HepG2 (cell line): ENCODE measurements at regions not wholly inside any gene's neighbourhood (a gene's known extent, or its start where the extent isn't known, plus 50 kb on each side); places are given as distances from the start of the nearest gene placed in this dataset.

Experiments
- ATAC-seq: fragments of 200-7000 bp; cut with Tn5 transposase; 3 replicates; pipeline ENCODE4 v1.9.1; 2020; ENCODE audit warnings: mild to moderate bottlenecking, moderate library complexity
- BruUV-seq: library from RNA; stranded (reverse); fragments of 400-500 nt; replicated peaks from 2 replicates; lab custom pipeline; 2021; lab: Mats Ljungman, UMichigan
- CTCF ChIA-PET: fragments of 300-600 bp; formaldehyde crosslinking; extraction: SDS; loops from one replicate; lab custom pipeline; 2021; ENCODE audit warnings: low total read pairs, inconsistent platforms, low intra/inter-chr PET ratio; lab: Yijun Ruan, JAX
- POLR2A ChIA-PET: fragments of 350-600 bp; sonication (Branson Sonifier 250); formaldehyde crosslinking; loops from one replicate; lab custom pipeline; 2020; ENCODE audit warnings: antibody characterized with exemption, inconsistent platforms; lab: Yijun Ruan, JAX
- DNase-seq: peaks from one replicate; pipeline ENCODE4 v3.0.0-alpha.2; 2015; ENCODE audit warnings: low spot score
- FAIRE-seq: peaks from 3 replicates; lab custom pipeline; 2011; peaks lifted over from hg19 to GRCh38; lab: Jason Lieb, UNC
- H2AFZ ChIP-seq: one replicate; pipeline ENCODE4 v1.6.1; 2011; ENCODE audit warnings: low read length, inconsistent platforms
- H3K27ac ChIP-seq: fragments of 300-600 bp; 3 replicates; pipeline ENCODE4 v1.8.0; 2011; ENCODE audit warnings: mixed run types, mild to moderate bottlenecking, mixed read lengths, low read length, inconsistent platforms; ENCODE audit not compliant: insufficient read depth; ENCODE audit errors: extremely low read length
- H3K27me3 ChIP-seq, 2 experiments: fragments of 200-600 bp in 1 of 2; 2 replicates in 1 of 2; 3 replicates in 1 of 2; pipeline versions ENCODE4 v1.6.0 to v1.8.0; 2011; ENCODE audit warnings: low read length in 2 of 2, mild to moderate bottlenecking in 2 of 2, moderate library complexity in 2 of 2, inconsistent platforms in 1 of 2; ENCODE audit not compliant: insufficient read depth in 2 of 2, control insufficient read depth in 1 of 2
- H3K36me3 ChIP-seq, 2 experiments: fragments of 200-600 bp in 1 of 2; replicated peaks in 1 of 2; 2 replicates in 1 of 2; 3 replicates in 1 of 2; pipeline versions ENCODE4 v1.5.1 to v1.8.0; 2011; ENCODE audit warnings: low read length in 2 of 2, inconsistent platforms in 1 of 2; ENCODE audit not compliant: insufficient read depth in 2 of 2, control insufficient read depth in 1 of 2
- H3K4me1 ChIP-seq: 2 replicates; pipeline ENCODE4 v1.5.1; 2012; ENCODE audit warnings: low read length, inconsistent platforms; ENCODE audit not compliant: insufficient read depth
- H3K4me2 ChIP-seq: 2 replicates; pipeline ENCODE4 v1.6.0; 2011; ENCODE audit warnings: low read depth, low read length, inconsistent platforms
- H3K4me3 ChIP-seq, 3 experiments: fragments of 200-600 bp in 1 of 3; sonication (generic), shearing (Covaris generic) in 1 of 3; replicated peaks in 1 of 3; 2 replicates each; pipeline ENCODE4 v1.5.1; 2011 to 2016; ENCODE audit warnings: low read length in 3 of 3, inconsistent platforms in 2 of 3, low read depth in 2 of 3, mild to moderate bottlenecking in 2 of 3, control low read depth in 1 of 3, mixed read lengths in 1 of 3; ENCODE audit not compliant: insufficient read depth in 1 of 3
- H3K79me2 ChIP-seq: one replicate; pipeline ENCODE4 v1.6.1; 2011; ENCODE audit warnings: low read length, inconsistent platforms; ENCODE audit not compliant: insufficient read depth
- H3K9ac ChIP-seq: 2 replicates; pipeline ENCODE4 v1.6.0; 2011; ENCODE audit warnings: mild to moderate bottlenecking, low read depth, low read length, inconsistent platforms; ENCODE audit not compliant: insufficient read depth
- H3K9me3 ChIP-seq: 2 replicates; pipeline ENCODE4 v1.5.1; 2012; ENCODE audit warnings: mild to moderate bottlenecking, low read length
- H4K20me1 ChIP-seq: 2 replicates; pipeline ENCODE4 v1.6.0; 2011; ENCODE audit warnings: inconsistent platforms, mild to moderate bottlenecking, low read length, moderate library complexity; ENCODE audit not compliant: insufficient read depth
- HOXA9 ChIP-seq: sonication (generic); formaldehyde crosslinking; IDR thresholded peaks from 2 replicates; pipeline ENCODE4 v1.8.1; 2022; ENCODE audit warnings: missing genetic modification reagents, mild to moderate bottlenecking, moderate library complexity, borderline replicate concordance
- PHF8 ChIP-seq: sonication (generic); formaldehyde crosslinking; IDR thresholded peaks from 2 replicates; pipeline ENCODE4 v1.5.0; 2020; ENCODE audit warnings: missing genetic modification reagents
- SNRNP70 ChIP-seq: fragments of 200-400 bp; formaldehyde crosslinking; IDR thresholded peaks from 2 replicates; pipeline ENCODE4 v1.6.1; 2017; ENCODE audit warnings: mild to moderate bottlenecking, low read depth, low read length, moderate library complexity
- ZFP41 ChIP-seq: sonication (generic); formaldehyde crosslinking; IDR thresholded peaks from 2 replicates; pipeline ENCODE4 v1.4.0; 2020; ENCODE audit warnings: mild to moderate bottlenecking, missing genetic modification reagents, borderline replicate concordance
- ZFX ChIP-seq: sonication (generic); formaldehyde crosslinking; IDR thresholded peaks from 2 replicates; pipeline ENCODE4 v1.4.0; 2020; ENCODE audit warnings: mild to moderate bottlenecking, low read depth, missing genetic modification reagents, moderate library complexity
- ZNF207 ChIP-seq: fragments of 450-650 bp; IDR thresholded peaks from 2 replicates; pipeline ENCODE4 v1.6.1; 2016; ENCODE audit warnings: antibody characterized with exemption, borderline replicate concordance
- ZNF614 ChIP-seq: IDR thresholded peaks from 2 replicates; pipeline ENCODE4 v1.6.1; 2018; ENCODE audit warnings: missing biosample characterization, missing genetic modification reagents, inconsistent platforms, borderline replicate concordance
- ZNF720 ChIP-seq: sonication (generic); formaldehyde crosslinking; IDR thresholded peaks from 2 replicates; pipeline ENCODE4 v1.4.0; 2020; ENCODE audit warnings: missing genetic modification reagents
- ZNF790 ChIP-seq: sonication (generic); formaldehyde crosslinking; IDR thresholded peaks from 2 replicates; pipeline ENCODE4 v1.8.0; 2022; ENCODE audit warnings: missing genetic modification reagents, mild to moderate bottlenecking, borderline replicate concordance
- WGBS: methylation state at CpG from one replicate; pipeline ENCODE4 v1.1.6; 2017; ENCODE audit warnings: low lambda C conversion rate; 5-methylcytosine and 5-hydroxymethylcytosine counted together
- in situ Hi-C: cut with HindIII; loops from 2 replicates; pipeline ENCODE4 v1.10.0; 2017; ENCODE audit warnings: low pct_unique_long_range_greater_than_20kb; ENCODE audit not compliant: extremely low pct_ligation_motif_present
- intact Hi-C: fragments of 100-400 bp; cut with micrococcal nuclease; formaldehyde crosslinking; loops from one replicate; pipeline ENCODE4 v1.10.0; 2022; ENCODE audit not compliant: unreplicated experiment
- TF ChIP-seq, protein P1 (sequence below): sonication (generic); formaldehyde crosslinking; IDR thresholded peaks from 2 replicates; pipeline ENCODE4 v1.8.0; 2022; ENCODE audit warnings: mild to moderate bottlenecking, missing genetic modification reagents

DNA sequence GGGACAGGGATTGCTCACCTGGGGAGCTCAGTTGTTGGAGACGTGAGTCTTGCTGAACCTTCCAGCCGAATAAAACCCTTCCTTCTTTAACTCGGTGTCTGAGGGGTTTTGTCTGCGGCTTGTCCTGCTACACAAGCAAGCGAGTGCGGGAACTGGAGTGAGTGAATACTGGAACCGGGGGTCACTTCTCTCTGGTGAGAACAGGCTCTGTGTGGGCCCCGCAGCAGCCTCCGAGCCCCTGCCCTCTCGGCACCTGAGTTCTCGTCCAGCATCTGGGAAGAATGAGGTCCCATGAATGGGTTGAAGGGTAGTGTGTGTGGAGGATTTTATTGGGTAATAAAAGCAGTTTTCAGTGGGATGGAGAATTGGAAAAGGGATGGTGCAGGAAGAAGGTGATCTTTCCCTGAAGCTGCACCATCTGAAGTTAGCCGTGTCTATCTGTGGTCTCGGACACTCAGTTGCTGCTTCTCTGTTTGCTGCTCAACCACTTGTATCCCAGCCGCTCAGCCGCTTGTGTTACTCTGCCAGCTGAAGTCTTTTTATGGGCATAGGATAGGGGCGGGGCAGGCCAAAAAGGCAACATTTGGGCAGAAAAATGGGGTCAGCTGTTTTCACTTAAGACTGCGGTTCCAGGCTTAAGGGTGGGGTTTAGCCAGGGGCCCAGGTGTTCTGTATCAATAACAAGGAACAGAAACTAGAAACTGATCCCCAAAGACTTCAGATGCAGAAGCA lies 450.6 kb upstream of the CAMK1G start (continued):
- TF ChIP-seq, protein P1, sequence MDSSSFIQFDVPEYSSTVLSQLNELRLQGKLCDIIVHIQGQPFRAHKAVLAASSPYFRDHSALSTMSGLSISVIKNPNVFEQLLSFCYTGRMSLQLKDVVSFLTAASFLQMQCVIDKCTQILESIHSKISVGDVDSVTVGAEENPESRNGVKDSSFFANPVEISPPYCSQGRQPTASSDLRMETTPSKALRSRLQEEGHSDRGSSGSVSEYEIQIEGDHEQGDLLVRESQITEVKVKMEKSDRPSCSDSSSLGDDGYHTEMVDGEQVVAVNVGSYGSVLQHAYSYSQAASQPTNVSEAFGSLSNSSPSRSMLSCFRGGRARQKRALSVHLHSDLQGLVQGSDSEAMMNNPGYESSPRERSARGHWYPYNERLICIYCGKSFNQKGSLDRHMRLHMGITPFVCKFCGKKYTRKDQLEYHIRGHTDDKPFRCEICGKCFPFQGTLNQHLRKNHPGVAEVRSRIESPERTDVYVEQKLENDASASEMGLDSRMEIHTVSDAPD (CRISPR knock-in tag) = no peak
- TF ChIP-seq ZNF614 (CRISPR knock-in tag) (no peak), SNRNP70 (no peak), ZNF790 (no peak), HOXA9 (CRISPR knock-in tag) (no peak), ZNF207 (no peak), PHF8 (CRISPR knock-in tag) (no peak)

DNA sequence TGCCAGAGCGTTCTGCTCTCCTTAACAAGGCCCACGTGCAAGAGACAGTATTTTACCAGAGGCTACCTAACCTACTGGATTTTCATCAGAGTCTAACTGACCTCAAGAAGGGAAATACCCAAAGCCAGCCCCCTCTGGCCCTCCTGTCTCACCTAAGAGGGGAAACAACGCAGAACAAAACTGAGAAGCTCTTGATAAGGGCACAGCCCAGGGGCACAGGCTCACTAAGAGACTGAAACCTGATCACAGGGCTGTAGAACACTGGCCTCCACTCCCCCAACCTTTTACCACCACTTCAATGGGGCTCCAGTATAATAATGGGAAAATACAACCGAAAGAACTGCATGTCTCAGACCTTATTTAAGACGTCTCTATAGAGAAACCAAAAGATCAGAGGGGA lies 449.5 kb upstream of the CAMK1G start:
- no peaks in the 10 kb centered on the region for H4K20me1 ChIP-seq
- FAIRE-seq (no peak), ATAC-seq (no peak)
- POLR2A ChIA-PET = no interaction called here
- TF ChIP-seq ZFX (no peak), ZFP41 (CRISPR knock-in tag) (no peak), ZNF720 (CRISPR knock-in tag) (no peak)
- TF ChIP-seq, all 625 proteins: peak for 0
- no TSS peak for BruUV-seq
- Histone ChIP-seq H2AFZ (no peak overlapping the region), H3K9me3 (peaks cover 23% of the 10 kb centered on the region; the same call in 1 of the 2 replicates), H3K9ac (no peak overlapping the region), H3K4me2 (no peak overlapping the region), H3K27me3 (no peaks in the 10 kb centered on the region), H3K36me3 (no peaks in the 10 kb centered on the region), H3K4me3 (no peak overlapping the region), H3K79me2 (no peaks in the 10 kb centered on the region), H3K27ac (no peak overlapping the region), H3K4me1 (no peaks in the 10 kb centered on the region)
- in situ Hi-C loops = no loop called here
- intact Hi-C loops = no loop called here
- DNase-seq = no peak
- WGBS = under 1% methylated on average over 5 of the region's 5 CpGs
- CTCF ChIA-PET = no interaction called here
